ENCODE measurements at regions not wholly inside any gene's neighbourhood (a gene's known extent, or its start where the extent isn't known, plus 50 kb on each side); places are given as distances from the start of the nearest gene placed in this dataset.

- no peak overlapping the region for H3K4me3 ChIP-seq (ENCODE audit: low read depth, poor library complexity, severe bottlenecking)
- intact Hi-C loops (cut with DNase I; ENCODE audit: low total_unique reads) = no loop called here
- TF ChIP-seq POLR2A (IDR thresholded peaks at IDR 0.05) = no peak
- TF ChIP-seq CTCF (IDR thresholded peaks at IDR 0.05) = no peak
- DNase-seq (ENCODE audit: low spot score in 2 of 2) = no peak
Observed at GRCh38 chr4:156578713-156579112, 392.9 kb downstream of the PDGFC start.

- DNase-seq (ENCODE audit: low spot score in 2 of 2) = no peak
- no peak overlapping the region for H3K4me3 ChIP-seq (ENCODE audit: low read depth, poor library complexity, severe bottlenecking)
- intact Hi-C loops (cut with DNase I; ENCODE audit: low total_unique reads) = no loop called here
- WGBS, 2 donors = 70 to 72% methylated on average over 4 of the region's 4 CpGs
- TF ChIP-seq CTCF (IDR thresholded peaks at IDR 0.05) = no peak
- TF ChIP-seq POLR2A (IDR thresholded peaks at IDR 0.05) = no peak
Observed at GRCh38 chr4:156578005-156578404, 393.6 kb downstream of the PDGFC start.

GRCh38 chr4:156576946-156577345 lies 394.7 kb downstream of the PDGFC start:
- no peak for DNase-seq (ENCODE audit: low spot score in 2 of 2)
- H3K4me3 ChIP-seq (ENCODE audit: low read depth, poor library complexity, severe bottlenecking) = no peak overlapping the region
- 82 to 86% methylated on average over 2 of the region's 2 CpGs for WGBS, 2 donors
- no peak for TF ChIP-seq CTCF (IDR thresholded peaks at IDR 0.05)
- no peak for TF ChIP-seq POLR2A (IDR thresholded peaks at IDR 0.05)
- intact Hi-C loops (cut with DNase I; ENCODE audit: low total_unique reads) = no loop called here

- DNase-seq (ENCODE audit: low spot score in 2 of 2) = no peak
- intact Hi-C loops (cut with DNase I; ENCODE audit: low total_unique reads) = no loop called here
Observed at GRCh38 chr4:156575430-156576073, 396.0 kb downstream of the PDGFC start.

GRCh38 chr4:156571146-156571545 lies 400.5 kb downstream of the PDGFC start:
- 77 to 83% methylated on average over 5 of the region's 5 CpGs for WGBS, 2 donors
- TF ChIP-seq POLR2A (IDR thresholded peaks at IDR 0.05) = no peak
- no peak for TF ChIP-seq CTCF (IDR thresholded peaks at IDR 0.05)
- intact Hi-C loops (cut with DNase I; ENCODE audit: low total_unique reads) = no loop called here
- DNase-seq (ENCODE audit: low spot score in 2 of 2) = no peak
- H3K4me3 ChIP-seq (ENCODE audit: low read depth, poor library complexity, severe bottlenecking) = no peak overlapping the region

More at GRCh38 chr4:156575430-156576073, 396.0 kb downstream of the PDGFC start:
- WGBS, 2 donors = 64% methylated on average over 6 of the region's 6 CpGs
- H3K4me3 ChIP-seq (ENCODE audit: low read depth, poor library complexity, severe bottlenecking) = no peak overlapping the region
- TF ChIP-seq CTCF (IDR thresholded peaks at IDR 0.05) (no peak), POLR2A (IDR thresholded peaks at IDR 0.05) (no peak)

- TF ChIP-seq CTCF (IDR thresholded peaks at IDR 0.05) (no peak), POLR2A (IDR thresholded peaks at IDR 0.05) (no peak)
- intact Hi-C loops (cut with DNase I; ENCODE audit: low total_unique reads) = no loop called here
- WGBS, 2 donors = 75 to 81% methylated on average over 2 of the region's 2 CpGs
- DNase-seq (ENCODE audit: low spot score in 2 of 2) = no peak
- no peak overlapping the region for H3K4me3 ChIP-seq (ENCODE audit: low read depth, poor library complexity, severe bottlenecking)
Observed at GRCh38 chr4:156569535-156569934, 402.1 kb downstream of the PDGFC start.

Data from lower leg skin (tissue), 4 donors.